ENCODE measurements at regions not wholly inside any gene's neighbourhood (a gene's known extent, or its start where the extent isn't known, plus 50 kb on each side); places are given as distances from the start of the nearest gene placed in this dataset.
"Not testable (repeated sequence)": the region's sequence is repeated elsewhere in the genome, so short reads cannot be mapped to it uniquely, and the experiment has no call there.

GRCh38 chr4:77438549-77438948 is 167.1 kb upstream of the CXCL13 start:
- intact Hi-C loops (cut with micrococcal nuclease) = no loop called here

GRCh38 chr4:77443941-77444340 is 161.7 kb upstream of the CXCL13 start:
- intact Hi-C loops (cut with micrococcal nuclease) = no loop called here

GRCh38 chr4:77445823-77446222 is 159.8 kb upstream of the CXCL13 start:
- intact Hi-C loops (cut with micrococcal nuclease) = no loop called here

- intact Hi-C loops (cut with micrococcal nuclease) = no loop called here
These were observed 159.0 kb upstream of the CXCL13 start for GRCh38 chr4:77446601-77447000.

- intact Hi-C loops (cut with micrococcal nuclease) = no loop called here
These were observed 156.4 kb upstream of the CXCL13 start for GRCh38 chr4:77449171-77449570.

GRCh38 chr4:77450006-77450405 is 155.6 kb upstream of the CXCL13 start:
- intact Hi-C loops (cut with micrococcal nuclease) = no loop called here

GRCh38 chr4:77451530-77451929 is 154.1 kb upstream of the CXCL13 start:
- intact Hi-C loops (cut with micrococcal nuclease) = no loop called here

- intact Hi-C loops (cut with micrococcal nuclease) = not testable (repeated sequence)
These were observed 153.5 kb upstream of the CXCL13 start for GRCh38 chr4:77452117-77452516.

GRCh38 chr4:77453911-77454310 is 151.7 kb upstream of the CXCL13 start:
- intact Hi-C loops (cut with micrococcal nuclease) = no loop called here

- intact Hi-C loops (cut with micrococcal nuclease) = no loop called here
These were observed 150.8 kb upstream of the CXCL13 start for GRCh38 chr4:77454858-77455257.

GRCh38 chr4:77464100-77464499 is 141.5 kb upstream of the CXCL13 start:
- intact Hi-C loops (cut with micrococcal nuclease) = loop anchor here (2.0 kb wide), 1 partner anchor 137 kb away; no protein-coding TSS in a partner anchor

GRCh38 chr4:77465271-77465670 is 140.3 kb upstream of the CXCL13 start:
- intact Hi-C loops (cut with micrococcal nuclease) = loop anchor here (1.0 to 2.0 kb wide), 2 partner anchors 136 to 153 kb away; no protein-coding TSS in a partner anchor

- intact Hi-C loops (cut with micrococcal nuclease) = no loop called here
These were observed 139.2 kb upstream of the CXCL13 start for GRCh38 chr4:77466430-77466829.

GRCh38 chr4:77471821-77472495 is 133.7 kb upstream of the CXCL13 start:
- intact Hi-C loops (cut with micrococcal nuclease) = no loop called here

GRCh38 chr4:77473509-77473908 is 132.1 kb upstream of the CXCL13 start:
- intact Hi-C loops (cut with micrococcal nuclease) = no loop called here

GRCh38 chr4:77481856-77482255 is 123.8 kb upstream of the CXCL13 start:
- intact Hi-C loops (cut with micrococcal nuclease) = no loop called here

GRCh38 chr4:77488882-77489281 is 116.7 kb upstream of the CXCL13 start:
- intact Hi-C loops (cut with micrococcal nuclease) = no loop called here

- intact Hi-C loops (cut with micrococcal nuclease) = no loop called here
These were observed 112.4 kb upstream of the CXCL13 start for GRCh38 chr4:77493120-77493752.

- intact Hi-C loops (cut with micrococcal nuclease) = no loop called here
These were observed 111.6 kb upstream of the CXCL13 start for GRCh38 chr4:77493829-77494551.

GRCh38 chr4:77496457-77496856 is 109.2 kb upstream of the CXCL13 start:
- intact Hi-C loops (cut with micrococcal nuclease) = no loop called here

- intact Hi-C loops (cut with micrococcal nuclease) = no loop called here
These were observed 104.8 kb upstream of the CXCL13 start for GRCh38 chr4:77500801-77501200.

GRCh38 chr4:77501240-77501639 is 104.4 kb upstream of the CXCL13 start:
- intact Hi-C loops (cut with micrococcal nuclease) = no loop called here
